HG03135 (cell line): ENCODE measurements at regions not wholly inside any gene's neighbourhood (a gene's known extent, or its start where the extent isn't known, plus 50 kb on each side); places are given as distances from the start of the nearest gene placed in this dataset.
"Not testable (repeated sequence)": the region's sequence is repeated elsewhere in the genome, so short reads cannot be mapped to it uniquely, and the experiment has no call there.

Source experiments
- ATAC-seq: cut with Tn5 transposase; IDR thresholded peaks from one replicate; pipeline ENCODE4 v1.9.1; 2021; ENCODE audit warnings: mild to moderate bottlenecking, moderate library complexity; ENCODE audit not compliant: unreplicated experiment

- ATAC-seq = no peak
Measured at GRCh38 chr3:87109465-87109864, 117.6 kb upstream of the CHMP2B start.

GRCh38 chr3:87101861-87102625, 111.1 kb upstream of the VGLL3 start:
- ATAC-seq = no peak

- not testable (repeated sequence) for ATAC-seq
Measured at GRCh38 chr3:87097733-87098132, 106.8 kb upstream of the VGLL3 start.

GRCh38 chr3:87090631-87091030, 99.7 kb upstream of the VGLL3 start:
- no peak for ATAC-seq

- peak; percentile 66 for ATAC-seq
Measured at GRCh38 chr3:87088993-87089841, 98.3 kb upstream of the VGLL3 start.

GRCh38 chr3:87088430-87088992, 97.6 kb upstream of the VGLL3 start:
- no peak for ATAC-seq

GRCh38 chr3:87084868-87085267, 93.9 kb upstream of the VGLL3 start:
- ATAC-seq = no peak

GRCh38 chr3:87082796-87083440, 92.0 kb upstream of the VGLL3 start:
- no peak for ATAC-seq

GRCh38 chr3:87077355-87077754, 86.4 kb upstream of the VGLL3 start:
- no peak for ATAC-seq

- no peak for ATAC-seq
Measured at GRCh38 chr3:87076946-87077345, 86.0 kb upstream of the VGLL3 start.

GRCh38 chr3:87073496-87074145, 82.7 kb upstream of the VGLL3 start:
- ATAC-seq = no peak

- no peak for ATAC-seq
Measured at GRCh38 chr3:87072446-87072845, 81.5 kb upstream of the VGLL3 start.

GRCh38 chr3:87069971-87070370, 79.0 kb upstream of the VGLL3 start:
- no peak for ATAC-seq

GRCh38 chr3:87069021-87069420, 78.1 kb upstream of the VGLL3 start:
- ATAC-seq = no peak

- no peak for ATAC-seq
Measured at GRCh38 chr3:87062685-87063084, 71.7 kb upstream of the VGLL3 start.

- ATAC-seq = no peak
Measured at GRCh38 chr3:87057474-87057873, 66.5 kb upstream of the VGLL3 start.

GRCh38 chr3:87053553-87053952, 62.6 kb upstream of the VGLL3 start:
- ATAC-seq = no peak

- ATAC-seq = no peak
Measured at GRCh38 chr3:87052499-87053260, 61.7 kb upstream of the VGLL3 start.

GRCh38 chr3:87047852-87048251, 56.9 kb upstream of the VGLL3 start:
- no peak for ATAC-seq

- no peak for ATAC-seq
Measured at GRCh38 chr3:87046241-87046640, 55.3 kb upstream of the VGLL3 start.
